Ishikawa (cell line): ENCODE measurements at regions not wholly inside any gene's neighbourhood (a gene's known extent, or its start where the extent isn't known, plus 50 kb on each side); places are given as distances from the start of the nearest gene placed in this dataset.
A peak's percentile ranks its signal among the peaks of the same experiment; 100 is the strongest.

Experiments
- CEBPB ChIP-seq: IDR thresholded peaks from 2 replicates; pipeline ENCODE4 v1.6.1; 2012
- CREB1 ChIP-seq: IDR thresholded peaks from 2 replicates; pipeline ENCODE4 v1.6.1; 2012; ENCODE audit warnings: low read depth
- EGR1 ChIP-seq: IDR thresholded peaks from 2 replicates; pipeline ENCODE4 v1.6.1; 2012
- EP300 ChIP-seq: IDR thresholded peaks from 2 replicates; pipeline ENCODE4 v1.6.1; 2012; ENCODE audit warnings: borderline replicate concordance
- FOXM1 ChIP-seq: IDR thresholded peaks from 2 replicates; pipeline ENCODE4 v1.6.1; 2012; ENCODE audit warnings: low read depth, borderline replicate concordance
- NFIC ChIP-seq: IDR thresholded peaks from 2 replicates; pipeline ENCODE4 v1.6.1; 2012
- RAD21 ChIP-seq: IDR thresholded peaks from 2 replicates; pipeline ENCODE4 v1.6.1; 2012; ENCODE audit warnings: low read depth
- TAF1 ChIP-seq: IDR thresholded peaks from 2 replicates; pipeline ENCODE4 v1.6.1; 2012; ENCODE audit warnings: low read depth, mild to moderate bottlenecking
- TCF12 ChIP-seq: IDR thresholded peaks from 2 replicates; pipeline ENCODE4 v1.6.1; 2012; ENCODE audit warnings: low read depth
- TEAD4 ChIP-seq: IDR thresholded peaks from 2 replicates; pipeline ENCODE4 v1.6.1; 2012
- YY1 ChIP-seq: IDR thresholded peaks from 2 replicates; pipeline ENCODE4 v1.6.1; 2012; ENCODE audit warnings: low read depth
- ZBTB7A ChIP-seq: IDR thresholded peaks from 2 replicates; pipeline ENCODE4 v1.6.1; 2012; ENCODE audit warnings: low read depth
- TF ChIP-seq, protein P1 (sequence below): IDR thresholded peaks from 2 replicates; pipeline ENCODE4 v1.6.1; 2012; ENCODE audit warnings: low read depth, mild to moderate bottlenecking
- TF ChIP-seq, protein P2 (sequence below): IDR thresholded peaks from 2 replicates; pipeline ENCODE4 v1.6.1; 2012
- TF ChIP-seq, protein P3 (sequence below): IDR thresholded peaks from 2 replicates; pipeline ENCODE4 v1.6.1; 2012

DNA sequence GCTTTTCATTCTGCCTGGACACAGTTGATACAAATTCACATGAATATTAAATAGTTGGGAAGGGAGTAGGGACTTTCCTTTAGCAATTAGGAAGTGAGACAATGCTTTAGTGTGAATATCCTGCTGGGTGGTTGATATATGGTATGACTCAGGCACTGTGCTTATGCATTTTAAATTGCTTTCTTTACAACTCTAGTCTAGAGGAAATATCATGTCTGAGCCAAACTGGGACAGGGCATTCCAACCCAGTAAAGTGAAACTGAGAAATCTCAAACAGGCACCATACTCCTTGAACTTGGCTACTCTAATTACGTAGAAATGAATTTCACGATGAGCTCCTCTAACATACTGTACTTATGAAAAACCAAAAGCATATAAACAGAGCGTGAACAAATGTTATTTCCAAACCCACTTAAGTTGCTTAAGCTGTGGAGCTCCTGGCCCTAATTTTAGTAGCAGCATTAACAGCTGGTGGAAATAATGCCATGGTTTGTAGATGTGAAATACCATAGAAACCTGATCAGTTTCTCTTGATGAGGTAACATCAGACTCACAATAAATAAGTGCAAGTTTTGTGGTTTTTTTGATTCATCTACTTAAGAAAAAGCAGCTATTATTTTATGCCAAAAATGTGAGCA, 242.9 kb upstream of the GK2 start:
- TF ChIP-seq FOXM1 (0 out of 2 replicates have a peak, but pooled peaks have one; percentile 42), EGR1 (no peak), CEBPB (peak; percentile 55), TCF12 (peak; percentile 73), CREB1 (no peak), NFIC (peak; percentile 71), EP300 (peak; percentile 68; the same call in 1 of the 2 replicates), ZBTB7A (no peak), YY1 (no peak), TEAD4 (peak; percentile 66), TAF1 (no peak), RAD21 (no peak)
- TF ChIP-seq, protein P1, sequence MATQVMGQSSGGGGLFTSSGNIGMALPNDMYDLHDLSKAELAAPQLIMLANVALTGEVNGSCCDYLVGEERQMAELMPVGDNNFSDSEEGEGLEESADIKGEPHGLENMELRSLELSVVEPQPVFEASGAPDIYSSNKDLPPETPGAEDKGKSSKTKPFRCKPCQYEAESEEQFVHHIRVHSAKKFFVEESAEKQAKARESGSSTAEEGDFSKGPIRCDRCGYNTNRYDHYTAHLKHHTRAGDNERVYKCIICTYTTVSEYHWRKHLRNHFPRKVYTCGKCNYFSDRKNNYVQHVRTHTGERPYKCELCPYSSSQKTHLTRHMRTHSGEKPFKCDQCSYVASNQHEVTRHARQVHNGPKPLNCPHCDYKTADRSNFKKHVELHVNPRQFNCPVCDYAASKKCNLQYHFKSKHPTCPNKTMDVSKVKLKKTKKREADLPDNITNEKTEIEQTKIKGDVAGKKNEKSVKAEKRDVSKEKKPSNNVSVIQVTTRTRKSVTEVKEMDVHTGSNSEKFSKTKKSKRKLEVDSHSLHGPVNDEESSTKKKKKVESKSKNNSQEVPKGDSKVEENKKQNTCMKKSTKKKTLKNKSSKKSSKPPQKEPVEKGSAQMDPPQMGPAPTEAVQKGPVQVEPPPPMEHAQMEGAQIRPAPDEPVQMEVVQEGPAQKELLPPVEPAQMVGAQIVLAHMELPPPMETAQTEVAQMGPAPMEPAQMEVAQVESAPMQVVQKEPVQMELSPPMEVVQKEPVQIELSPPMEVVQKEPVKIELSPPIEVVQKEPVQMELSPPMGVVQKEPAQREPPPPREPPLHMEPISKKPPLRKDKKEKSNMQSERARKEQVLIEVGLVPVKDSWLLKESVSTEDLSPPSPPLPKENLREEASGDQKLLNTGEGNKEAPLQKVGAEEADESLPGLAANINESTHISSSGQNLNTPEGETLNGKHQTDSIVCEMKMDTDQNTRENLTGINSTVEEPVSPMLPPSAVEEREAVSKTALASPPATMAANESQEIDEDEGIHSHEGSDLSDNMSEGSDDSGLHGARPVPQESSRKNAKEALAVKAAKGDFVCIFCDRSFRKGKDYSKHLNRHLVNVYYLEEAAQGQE, result no peak
- TF ChIP-seq, protein P2, sequence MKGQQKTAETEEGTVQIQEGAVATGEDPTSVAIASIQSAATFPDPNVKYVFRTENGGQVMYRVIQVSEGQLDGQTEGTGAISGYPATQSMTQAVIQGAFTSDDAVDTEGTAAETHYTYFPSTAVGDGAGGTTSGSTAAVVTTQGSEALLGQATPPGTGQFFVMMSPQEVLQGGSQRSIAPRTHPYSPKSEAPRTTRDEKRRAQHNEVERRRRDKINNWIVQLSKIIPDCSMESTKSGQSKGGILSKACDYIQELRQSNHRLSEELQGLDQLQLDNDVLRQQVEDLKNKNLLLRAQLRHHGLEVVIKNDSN, result no peak
- TF ChIP-seq, protein P3, sequence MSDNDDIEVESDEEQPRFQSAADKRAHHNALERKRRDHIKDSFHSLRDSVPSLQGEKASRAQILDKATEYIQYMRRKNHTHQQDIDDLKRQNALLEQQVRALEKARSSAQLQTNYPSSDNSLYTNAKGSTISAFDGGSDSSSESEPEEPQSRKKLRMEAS, result no peak

DNA sequence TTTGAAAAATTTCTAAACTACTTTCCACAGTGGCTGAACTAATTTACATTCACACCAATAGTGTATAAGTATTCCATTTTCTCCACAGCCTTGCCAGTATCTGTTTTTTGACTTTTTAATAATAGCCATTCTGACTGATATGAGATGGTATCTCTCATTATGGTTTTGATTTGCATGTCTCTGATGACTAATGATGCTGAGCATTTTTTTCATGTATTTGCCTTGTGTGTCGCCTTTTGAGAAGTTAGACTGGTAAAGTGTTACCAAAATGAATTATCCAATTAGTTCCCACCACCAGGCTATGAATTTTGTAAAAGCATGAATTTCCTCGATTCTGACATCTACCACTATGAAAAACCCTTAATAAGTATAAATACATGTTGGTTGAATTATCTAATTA, 242.2 kb upstream of the GK2 start:
- TF ChIP-seq CEBPB (no peak), CREB1 (no peak), EGR1 (no peak), TAF1 (no peak), TCF12 (no peak), YY1 (no peak), TEAD4 (no peak), RAD21 (no peak)
- TF ChIP-seq, protein P3, result no peak
- TF ChIP-seq, protein P1, result no peak

DNA sequence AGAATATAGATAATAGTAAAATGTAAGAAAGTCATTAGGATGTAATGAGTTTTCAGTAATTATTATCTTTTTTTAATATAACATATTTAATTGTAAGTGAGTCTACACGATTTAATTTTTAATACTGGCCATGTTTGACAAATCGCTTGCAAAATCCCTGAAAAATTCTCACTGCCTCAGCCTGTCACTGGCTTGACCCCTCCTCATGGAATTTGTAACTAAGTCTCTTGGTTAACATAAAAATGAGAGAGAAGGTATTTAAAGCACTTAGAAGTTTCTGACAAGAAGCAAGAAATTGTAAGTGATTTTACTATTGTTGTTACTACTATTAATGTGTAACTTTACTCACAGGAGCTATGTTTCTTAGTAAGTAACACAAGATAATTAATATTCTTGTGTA, 237.9 kb upstream of the GK2 start:
- TF ChIP-seq EP300, result no peak

DNA sequence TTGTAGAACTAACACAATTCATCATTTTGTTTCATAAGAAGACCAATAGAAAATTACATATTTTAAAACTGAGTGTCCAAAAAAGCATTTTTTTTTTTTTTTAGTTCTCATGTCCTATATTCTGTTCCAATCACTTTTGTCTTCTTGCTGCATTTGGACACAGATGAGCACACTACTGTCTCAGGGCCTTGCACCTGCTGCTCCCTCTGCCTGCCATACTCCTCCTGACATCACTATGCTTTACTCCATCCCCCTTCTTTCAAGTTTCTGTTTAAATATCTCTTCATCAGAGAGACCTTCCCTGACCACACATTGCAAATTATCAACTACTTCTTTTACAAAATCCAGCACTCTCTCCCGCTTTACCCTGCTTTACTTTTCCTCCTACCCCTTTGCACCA, 230.7 kb upstream of the GK2 start:
- no peak for TF ChIP-seq FOXM1
- TF ChIP-seq, protein P1, result no peak
- TF ChIP-seq CEBPB, result no peak
- no peak for TF ChIP-seq TAF1
- TF ChIP-seq, protein P2, result no peak
- TF ChIP-seq CREB1, result no peak
- no peak for TF ChIP-seq NFIC

DNA sequence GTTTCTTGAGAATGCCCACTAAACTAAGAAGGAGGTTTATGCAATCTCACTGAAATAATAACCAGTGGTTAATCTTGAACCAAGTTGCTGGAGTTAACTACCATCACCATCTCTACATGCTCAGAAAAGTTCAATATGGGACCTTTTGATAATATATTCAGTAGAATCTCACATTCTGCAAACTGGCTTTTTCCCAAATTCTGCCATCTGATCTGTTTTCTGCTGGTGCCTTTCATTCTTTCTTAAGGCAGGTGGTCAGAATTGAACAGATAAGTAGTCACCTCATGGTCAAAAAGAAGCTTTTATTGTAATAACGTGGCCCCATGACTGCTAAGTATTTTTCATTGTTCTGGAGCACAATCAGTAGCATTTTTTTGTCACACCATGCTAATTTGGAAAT, 229.0 kb upstream of the GK2 start:
- no peak for TF ChIP-seq YY1
